Activated naive CD4-positive, alpha-beta T cell treated with anti-CD3 and anti-CD28 coated beads for 36 hours (primary cell): ENCODE measurements at regions not wholly inside any gene's neighbourhood (a gene's known extent, or its start where the extent isn't known, plus 50 kb on each side); places are given as distances from the start of the nearest gene placed in this dataset.

Experiments
- CTCF ChIA-PET: fragments of 350-600 bp; sonication (Branson Sonifier 250); formaldehyde crosslinking; loops from one replicate; lab custom pipeline; 2021; ENCODE audit warnings: antibody characterized with exemption; lab: Charles Lee
- DNase-seq: peaks from one replicate; pipeline ENCODE4 v3.0.0-alpha.2; 2020
- H3K27ac Mint-ChIP-seq: one replicate; pipeline ENCODE4 v1.8.0; 2021; ENCODE audit warnings: mild to moderate bottlenecking, mixed read lengths
- H3K27me3 Mint-ChIP-seq: one replicate; pipeline ENCODE4 v1.8.0; 2021; ENCODE audit warnings: low read depth, mixed read lengths
- H3K36me3 Mint-ChIP-seq: one replicate; pipeline ENCODE4 v1.8.0; 2021; ENCODE audit warnings: low read depth, mixed read lengths
- H3K4me1 Mint-ChIP-seq: one replicate; pipeline ENCODE4 v1.8.0; 2021; ENCODE audit warnings: low read depth, mixed read lengths
- H3K4me3 Mint-ChIP-seq: one replicate; pipeline ENCODE4 v1.8.0; 2021; ENCODE audit warnings: mild to moderate bottlenecking, moderate library complexity, mixed read lengths
- H3K9me3 Mint-ChIP-seq: one replicate; pipeline ENCODE4 v1.8.0; 2021; ENCODE audit warnings: mixed read lengths
- intact Hi-C: fragments of 100-400 bp; cut with micrococcal nuclease; formaldehyde crosslinking; loops from one replicate; pipeline ENCODE4 v1.15.1; 2023

GRCh38 chr13:106042996-106043581, 492.4 kb downstream of the EFNB2 start:
- H3K4me1 Mint-ChIP-seq = no peaks in the 10 kb centered on the region
- no peak overlapping the region for H3K27ac Mint-ChIP-seq
- no peaks in the 10 kb centered on the region for H3K36me3 Mint-ChIP-seq
- peaks cover 4% of the 10 kb centered on the region for H3K27me3 Mint-ChIP-seq
- no peak for DNase-seq
- intact Hi-C loops = no loop called here
- no peaks in the 10 kb centered on the region for H3K9me3 Mint-ChIP-seq
- no peak overlapping the region for H3K4me3 Mint-ChIP-seq
- CTCF ChIA-PET = no interaction called here

GRCh38 chr13:106041445-106041844, 494.0 kb downstream of the EFNB2 start:
- no peaks in the 10 kb centered on the region for H3K9me3 Mint-ChIP-seq
- CTCF ChIA-PET = no interaction called here
- H3K4me1 Mint-ChIP-seq = no peaks in the 10 kb centered on the region
- H3K4me3 Mint-ChIP-seq = no peak overlapping the region
- no peaks in the 10 kb centered on the region for H3K36me3 Mint-ChIP-seq
- no peak for DNase-seq
- no peak overlapping the region for H3K27ac Mint-ChIP-seq
- intact Hi-C loops = no loop called here
- peaks cover 4% of the 10 kb centered on the region for H3K27me3 Mint-ChIP-seq

- CTCF ChIA-PET = no interaction called here
- peaks cover 4% of the 10 kb centered on the region for H3K27me3 Mint-ChIP-seq
- no peak overlapping the region for H3K27ac Mint-ChIP-seq
- H3K4me3 Mint-ChIP-seq = no peak overlapping the region
- no peaks in the 10 kb centered on the region for H3K36me3 Mint-ChIP-seq
- intact Hi-C loops = no loop called here
- no peaks in the 10 kb centered on the region for H3K4me1 Mint-ChIP-seq
- no peak for DNase-seq
- H3K9me3 Mint-ChIP-seq = no peaks in the 10 kb centered on the region
Measured at GRCh38 chr13:106038752-106039151, 496.7 kb downstream of the EFNB2 start.

- DNase-seq = no peak
- Mint-ChIP-seq H3K27ac (no peak overlapping the region), H3K4me3 (no peak overlapping the region), H3K36me3 (no peaks in the 10 kb centered on the region), H3K9me3 (no peaks in the 10 kb centered on the region), H3K4me1 (no peaks in the 10 kb centered on the region), H3K27me3 (peaks cover 4% of the 10 kb centered on the region)
- intact Hi-C loops = no loop called here
- CTCF ChIA-PET = no interaction called here
Measured at GRCh38 chr13:106036870-106037269, 498.6 kb downstream of the EFNB2 start.

GRCh38 chr13:106034201-106034600, 501.3 kb downstream of the EFNB2 start:
- Mint-ChIP-seq H3K27ac (no peak overlapping the region), H3K27me3 (no peaks in the 10 kb centered on the region), H3K36me3 (no peaks in the 10 kb centered on the region), H3K9me3 (no peaks in the 10 kb centered on the region), H3K4me3 (no peak overlapping the region), H3K4me1 (no peaks in the 10 kb centered on the region)
- CTCF ChIA-PET = no interaction called here
- no peak for DNase-seq
- intact Hi-C loops = no loop called here

GRCh38 chr13:106033659-106034058, 501.8 kb downstream of the EFNB2 start:
- CTCF ChIA-PET = no interaction called here
- intact Hi-C loops = no loop called here
- H3K27me3 Mint-ChIP-seq = no peaks in the 10 kb centered on the region
- no peaks in the 10 kb centered on the region for H3K4me1 Mint-ChIP-seq
- H3K27ac Mint-ChIP-seq = no peak overlapping the region
- DNase-seq = no peak
- no peaks in the 10 kb centered on the region for H3K36me3 Mint-ChIP-seq
- H3K9me3 Mint-ChIP-seq = no peaks in the 10 kb centered on the region
- H3K4me3 Mint-ChIP-seq = no peak overlapping the region

- Mint-ChIP-seq H3K9me3 (no peaks in the 10 kb centered on the region), H3K27me3 (no peaks in the 10 kb centered on the region), H3K4me1 (no peaks in the 10 kb centered on the region), H3K27ac (no peak overlapping the region), H3K4me3 (no peak overlapping the region), H3K36me3 (no peaks in the 10 kb centered on the region)
- DNase-seq = no peak
- CTCF ChIA-PET = no interaction called here
- intact Hi-C loops = no loop called here
Measured at GRCh38 chr13:106032441-106032840, 503.0 kb downstream of the EFNB2 start.

- H3K9me3 Mint-ChIP-seq = no peaks in the 10 kb centered on the region
- no peaks in the 10 kb centered on the region for H3K27me3 Mint-ChIP-seq
- intact Hi-C loops = no loop called here
- CTCF ChIA-PET = no interaction called here
- no peaks in the 10 kb centered on the region for H3K36me3 Mint-ChIP-seq
- DNase-seq = no peak
- H3K27ac Mint-ChIP-seq = no peak overlapping the region
- H3K4me1 Mint-ChIP-seq = no peaks in the 10 kb centered on the region
- H3K4me3 Mint-ChIP-seq = no peak overlapping the region
Measured at GRCh38 chr13:106029676-106030290, 505.7 kb downstream of the EFNB2 start.

GRCh38 chr13:106028911-106029310, 506.6 kb downstream of the EFNB2 start:
- Mint-ChIP-seq H3K27ac (no peak overlapping the region), H3K4me3 (no peak overlapping the region), H3K4me1 (no peaks in the 10 kb centered on the region), H3K9me3 (peaks cover 1% of the 10 kb centered on the region), H3K27me3 (peaks cover 3% of the 10 kb centered on the region), H3K36me3 (no peaks in the 10 kb centered on the region)
- CTCF ChIA-PET = no interaction called here
- no peak for DNase-seq
- intact Hi-C loops = no loop called here

GRCh38 chr13:106011600-106011999, 523.9 kb downstream of the EFNB2 start:
- no peak for DNase-seq
- Mint-ChIP-seq H3K4me3 (no peak overlapping the region), H3K36me3 (no peaks in the 10 kb centered on the region), H3K27ac (no peak overlapping the region), H3K4me1 (no peaks in the 10 kb centered on the region), H3K27me3 (no peaks in the 10 kb centered on the region), H3K9me3 (peaks cover 5% of the 10 kb centered on the region)
- intact Hi-C loops = no loop called here
- CTCF ChIA-PET = no interaction called here

- H3K9me3 Mint-ChIP-seq = peaks cover 5% of the 10 kb centered on the region
- CTCF ChIA-PET = no interaction called here
- H3K36me3 Mint-ChIP-seq = no peaks in the 10 kb centered on the region
- intact Hi-C loops = no loop called here
- H3K27ac Mint-ChIP-seq = no peak overlapping the region
- no peaks in the 10 kb centered on the region for H3K27me3 Mint-ChIP-seq
- H3K4me3 Mint-ChIP-seq = no peak overlapping the region
- DNase-seq = no peak
- H3K4me1 Mint-ChIP-seq = no peaks in the 10 kb centered on the region
Measured at GRCh38 chr13:106010836-106011235, 524.6 kb downstream of the EFNB2 start.

- Mint-ChIP-seq H3K36me3 (no peaks in the 10 kb centered on the region), H3K4me3 (no peak overlapping the region), H3K27me3 (peaks cover 2% of the 10 kb centered on the region), H3K27ac (no peak overlapping the region), H3K4me1 (no peaks in the 10 kb centered on the region), H3K9me3 (peaks cover 5% of the 10 kb centered on the region)
- intact Hi-C loops = no loop called here
- DNase-seq = no peak
- CTCF ChIA-PET = no interaction called here
Measured at GRCh38 chr13:106008540-106008939, 526.9 kb downstream of the EFNB2 start.

GRCh38 chr13:106007156-106007555, 528.3 kb downstream of the EFNB2 start:
- H3K4me3 Mint-ChIP-seq = no peak overlapping the region
- no peaks in the 10 kb centered on the region for H3K4me1 Mint-ChIP-seq
- H3K9me3 Mint-ChIP-seq = peaks cover 1% of the 10 kb centered on the region
- CTCF ChIA-PET = interaction anchor here (0.7 kb wide), 2 partner anchors 67 to 114 kb away, joined by 3 read pairs; no protein-coding TSS in a partner anchor
- H3K27ac Mint-ChIP-seq = no peak overlapping the region
- peaks cover 2% of the 10 kb centered on the region for H3K27me3 Mint-ChIP-seq
- intact Hi-C loops = no loop called here
- H3K36me3 Mint-ChIP-seq = no peaks in the 10 kb centered on the region
- no peak for DNase-seq
